ENCODE measurements at regions not wholly inside any gene's neighbourhood (a gene's known extent, or its start where the extent isn't known, plus 50 kb on each side); places are given as distances from the start of the nearest gene placed in this dataset.
"Not testable (repeated sequence)": the region's sequence is repeated elsewhere in the genome, so short reads cannot be mapped to it uniquely, and the experiment has no call there.

DNA sequence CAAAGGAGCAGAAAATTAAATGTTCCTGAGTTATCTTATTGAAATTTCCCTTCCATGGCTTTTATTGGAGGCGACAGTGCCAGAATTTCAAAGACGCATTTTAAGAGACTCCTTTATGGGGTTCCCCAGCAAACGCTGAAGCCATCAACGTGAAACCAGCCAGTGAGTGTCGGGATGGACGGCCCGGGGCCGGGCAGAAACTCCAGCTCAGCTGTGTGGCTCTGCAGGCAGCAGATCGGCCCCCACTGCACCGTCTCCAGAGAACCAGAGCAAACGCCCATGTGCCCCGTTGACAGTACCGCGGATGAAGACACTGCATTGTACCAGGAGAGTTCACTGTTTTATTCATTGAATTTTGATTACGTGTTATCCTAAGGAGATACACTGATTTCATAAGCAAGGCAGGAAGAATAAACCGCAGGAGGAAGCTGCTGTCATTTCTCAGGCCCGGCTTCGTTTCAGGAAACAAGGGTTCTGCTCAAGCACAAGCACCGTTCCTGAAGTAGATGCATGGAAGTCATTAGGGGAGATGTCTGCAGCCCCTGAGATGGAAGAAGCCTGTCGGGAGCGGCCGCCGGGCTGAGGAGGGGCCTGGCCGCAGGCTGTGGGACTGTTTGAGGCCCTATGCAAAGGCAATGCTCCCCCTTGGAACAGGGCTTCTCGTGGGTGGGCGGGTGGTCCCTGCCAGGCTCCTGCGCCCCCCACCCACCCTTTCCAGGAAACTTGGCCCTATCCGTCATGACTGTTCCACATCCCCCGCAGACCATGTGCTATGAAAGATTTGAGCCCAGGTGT lies 639.7 kb downstream of the TBC1D22A start:
- DNase-seq (ENCODE audit: low spot score) (no peak), ATAC-seq (ENCODE audit: low read depth) (no peak)
- Histone ChIP-seq H3K4me1 (ENCODE audit: insufficient read depth, poor library complexity, severe bottlenecking) (no peaks in the 10 kb centered on the region), H3K27ac (ENCODE audit: poor library complexity, severe bottlenecking) (no peak overlapping the region), H3K36me3 (ENCODE audit: low read depth) (no peaks in the 10 kb centered on the region), H3K9me3 (ENCODE audit: severe bottlenecking) (no peaks in the 10 kb centered on the region), H3K27me3 (ENCODE audit: insufficient read depth, poor library complexity, severe bottlenecking) (peaks cover 3% of the 10 kb centered on the region), H3K4me3 (ENCODE audit: severe bottlenecking) (no peak overlapping the region)
- no peak for TF ChIP-seq CTCF (IDR thresholded peaks at IDR 0.05; ENCODE audit: poor library complexity, severe bottlenecking)

DNA sequence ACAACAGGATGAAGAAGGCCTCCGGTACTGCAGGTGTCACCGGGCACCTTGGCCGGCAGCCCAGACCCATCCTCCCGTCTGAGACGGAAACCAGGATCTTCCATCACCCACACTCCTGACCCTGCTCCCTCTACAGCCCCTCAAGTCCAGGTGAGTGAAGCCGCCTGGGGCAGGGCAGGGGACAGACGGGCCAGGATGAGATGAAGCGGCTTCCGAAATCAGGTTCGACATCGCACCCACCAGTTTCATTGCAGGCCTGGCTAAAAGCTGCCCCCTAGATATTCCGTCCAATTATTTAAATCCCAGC lies 639.1 kb downstream of the TBC1D22A start:
- Histone ChIP-seq H3K36me3 (ENCODE audit: low read depth) (no peaks in the 10 kb centered on the region), H3K4me1 (ENCODE audit: insufficient read depth, poor library complexity, severe bottlenecking) (no peaks in the 10 kb centered on the region), H3K27ac (ENCODE audit: poor library complexity, severe bottlenecking) (no peak overlapping the region), H3K4me3 (ENCODE audit: severe bottlenecking) (no peak overlapping the region), H3K9me3 (ENCODE audit: severe bottlenecking) (no peaks in the 10 kb centered on the region), H3K27me3 (ENCODE audit: insufficient read depth, poor library complexity, severe bottlenecking) (peaks cover 3% of the 10 kb centered on the region)
- DNase-seq (ENCODE audit: low spot score), result no peak
- TF ChIP-seq CTCF (IDR thresholded peaks at IDR 0.05; ENCODE audit: poor library complexity, severe bottlenecking), result no peak
- ATAC-seq (ENCODE audit: low read depth), result no peak

DNA sequence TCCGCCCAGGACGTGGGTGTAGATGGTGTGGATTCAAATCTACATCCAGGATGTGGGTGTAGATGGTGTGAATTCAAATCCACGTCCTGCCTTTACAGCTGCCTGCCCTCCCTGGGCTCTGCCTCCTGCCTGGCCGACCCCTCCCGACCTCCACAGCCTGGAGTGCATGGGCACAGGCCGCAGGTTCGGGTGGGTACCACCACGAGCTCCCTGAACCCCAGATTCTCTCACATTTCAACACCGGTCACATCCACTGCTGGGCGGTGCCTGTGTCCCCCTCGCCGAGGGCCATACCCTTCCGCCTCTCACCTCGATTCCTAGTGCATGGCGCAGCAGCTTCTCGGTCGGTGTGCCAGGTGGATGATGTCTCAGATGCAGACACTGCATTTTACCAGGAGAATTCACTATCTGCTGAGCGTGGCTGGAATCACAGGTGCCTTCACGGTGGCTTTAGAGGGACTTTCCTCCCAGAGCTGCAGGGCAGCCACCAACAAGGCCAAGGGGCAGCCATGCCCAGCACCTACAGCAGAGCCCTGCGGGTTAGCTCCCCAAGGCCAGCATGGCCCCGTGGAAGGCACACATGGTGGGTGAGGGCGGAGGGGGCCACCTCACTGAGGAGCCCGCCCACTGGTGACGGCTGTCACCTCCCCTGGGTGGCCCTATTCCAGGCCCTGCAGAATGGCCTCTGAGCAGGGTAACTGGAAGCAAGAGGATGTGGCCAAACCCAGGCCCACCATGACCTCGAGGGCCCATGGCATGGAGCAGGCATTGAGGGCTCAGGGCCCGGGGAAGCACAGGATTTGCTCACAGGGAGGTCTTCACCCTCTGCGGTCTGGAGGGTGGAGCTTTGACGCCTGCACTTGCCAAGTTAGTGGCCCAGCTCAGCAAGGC lies 638.5 kb downstream of the TBC1D22A start:
- TF ChIP-seq CTCF (IDR thresholded peaks at IDR 0.05; ENCODE audit: poor library complexity, severe bottlenecking), result no peak
- no peaks in the 10 kb centered on the region for H3K36me3 ChIP-seq (ENCODE audit: low read depth)
- no peaks in the 10 kb centered on the region for H3K4me1 ChIP-seq (ENCODE audit: insufficient read depth, poor library complexity, severe bottlenecking)
- H3K9me3 ChIP-seq (ENCODE audit: severe bottlenecking), result no peaks in the 10 kb centered on the region
- H3K27ac ChIP-seq (ENCODE audit: poor library complexity, severe bottlenecking), result no peak overlapping the region
- H3K27me3 ChIP-seq (ENCODE audit: insufficient read depth, poor library complexity, severe bottlenecking), result peaks cover 3% of the 10 kb centered on the region
- H3K4me3 ChIP-seq (ENCODE audit: severe bottlenecking), result no peak overlapping the region
- ATAC-seq (ENCODE audit: low read depth) (no peak), DNase-seq (ENCODE audit: low spot score) (no peak)

DNA sequence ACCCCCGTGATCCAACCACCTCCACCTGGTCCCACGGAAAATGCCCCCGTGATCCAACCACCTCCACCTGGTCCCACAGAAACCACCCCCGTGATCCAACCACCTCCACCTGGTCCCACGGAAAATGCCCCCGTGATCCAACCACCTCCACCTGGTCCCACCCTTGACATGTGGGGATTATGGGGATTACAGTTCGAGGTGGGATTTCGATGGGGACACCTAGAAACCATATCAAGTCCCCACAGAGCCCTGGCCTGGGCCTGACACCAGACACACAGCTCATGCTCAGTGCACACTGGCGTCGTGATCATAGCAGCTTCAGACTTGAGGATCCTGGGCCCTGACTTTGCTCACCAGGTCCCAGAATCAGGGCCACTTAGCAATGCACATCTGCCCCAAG lies 637.7 kb downstream of the TBC1D22A start:
- not testable (repeated sequence) for DNase-seq (ENCODE audit: low spot score); H3K4me1 ChIP-seq (ENCODE audit: insufficient read depth, poor library complexity, severe bottlenecking); H3K4me3 ChIP-seq (ENCODE audit: severe bottlenecking); ATAC-seq (ENCODE audit: low read depth); H3K36me3 ChIP-seq (ENCODE audit: low read depth); H3K27me3 ChIP-seq (ENCODE audit: insufficient read depth, poor library complexity, severe bottlenecking); H3K27ac ChIP-seq (ENCODE audit: poor library complexity, severe bottlenecking); H3K9me3 ChIP-seq (ENCODE audit: severe bottlenecking)

- no peak for TF ChIP-seq CTCF (IDR thresholded peaks at IDR 0.05; ENCODE audit: poor library complexity, severe bottlenecking)
- peaks cover 3% of the 10 kb centered on the region for H3K27me3 ChIP-seq (ENCODE audit: insufficient read depth, poor library complexity, severe bottlenecking)
- DNase-seq (ENCODE audit: low spot score) (no peak), ATAC-seq (ENCODE audit: low read depth) (no peak)
- H3K27ac ChIP-seq (ENCODE audit: poor library complexity, severe bottlenecking), result no peak overlapping the region
- H3K4me1 ChIP-seq (ENCODE audit: insufficient read depth, poor library complexity, severe bottlenecking), result no peaks in the 10 kb centered on the region
- no peaks in the 10 kb centered on the region for H3K9me3 ChIP-seq (ENCODE audit: severe bottlenecking)
- H3K36me3 ChIP-seq (ENCODE audit: low read depth), result no peaks in the 10 kb centered on the region
- no peak overlapping the region for H3K4me3 ChIP-seq (ENCODE audit: severe bottlenecking)
Observed at GRCh38 chr22:47398921-47399790, 636.7 kb downstream of the TBC1D22A start.
